Gastrocnemius medialis (tissue), 4 donors: ENCODE measurements at regions not wholly inside any gene's neighbourhood (a gene's known extent, or its start where the extent isn't known, plus 50 kb on each side); places are given as distances from the start of the nearest gene placed in this dataset.

Source experiments
- CTCF ChIP-seq, 5 experiments: fragments of 450-650 bp in 3 of 5; fragments of 200-600 bp in 2 of 5; sonication (generic) in 2 of 5; IDR thresholded peaks in 4 of 5; conservative IDR thresholded peaks in 1 of 5; 1 replicate in 4 of 5; 2 replicates in 1 of 5; pipeline ENCODE4 v1.5.1; 2016 to 2019; ENCODE audit warnings: antibody characterized with exemption in 5 of 5, mild to moderate bottlenecking in 3 of 5, moderate library complexity in 3 of 5
- POLR2A ChIP-seq, 2 donors: fragments of 450-650 bp; IDR thresholded peaks; one replicate each; pipeline ENCODE4 v1.6.1; 2017; ENCODE audit warnings: antibody characterized with exemption in 2 of 2, mild to moderate bottlenecking in 2 of 2, moderate library complexity in 2 of 2

DNA sequence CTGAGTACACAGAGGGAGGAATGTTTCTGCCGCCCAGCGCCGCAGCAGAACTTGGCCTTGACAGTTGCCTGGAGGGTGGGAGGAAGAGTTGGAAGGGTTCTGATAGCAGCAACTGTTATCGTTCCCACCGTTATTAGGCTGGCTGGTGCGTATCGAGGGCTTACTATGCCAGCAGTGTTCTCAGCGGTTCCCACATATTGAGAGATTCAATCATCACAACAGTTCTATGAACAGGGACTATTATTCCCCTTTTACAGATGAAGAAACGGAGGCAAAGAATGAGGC is 380.1 kb upstream of the SULF2 start:
- TF ChIP-seq POLR2A (IDR thresholded peaks at IDR 0.05) (no peak), CTCF (IDR thresholded peaks at IDR 0.05 in 4 of 5, conservative IDR thresholded peaks at IDR 0.05 in 1 of 5) (no peak)
